Trophoblast cell (in vitro differentiated cells and primary cell): ENCODE measurements at regions not wholly inside any gene's neighbourhood (a gene's known extent, or its start where the extent isn't known, plus 50 kb on each side); places are given as distances from the start of the nearest gene placed in this dataset.
"Not testable (repeated sequence)": the region's sequence is repeated elsewhere in the genome, so short reads cannot be mapped to it uniquely, and the experiment has no call there.

ENCODE experiments used
- DNase-seq, 2 donors: peaks; one replicate each; pipeline ENCODE4 v3.0.0-alpha.2; 2016
- H2AFZ ChIP-seq: 2 replicates; pipeline ENCODE4 v1.6.1; 2013; ENCODE audit warnings: low read length, moderate library complexity, mild to moderate bottlenecking; ENCODE audit not compliant: insufficient read depth, poor library complexity
- H2AK5ac ChIP-seq: 2 replicates; pipeline ENCODE4 v1.6.1; 2013; ENCODE audit warnings: mild to moderate bottlenecking, low read length
- H2BK120ac ChIP-seq: 2 replicates; pipeline ENCODE4 v1.6.1; 2013; ENCODE audit warnings: low read length, mild to moderate bottlenecking, moderate library complexity; ENCODE audit not compliant: insufficient read depth, poor library complexity
- H2BK12ac ChIP-seq: 2 replicates; pipeline ENCODE4 v1.6.1; 2013; ENCODE audit warnings: mild to moderate bottlenecking, low read length, moderate library complexity
- H2BK5ac ChIP-seq: 2 replicates; pipeline ENCODE4 v1.6.1; 2013; ENCODE audit warnings: low read length, low read depth, moderate library complexity, mild to moderate bottlenecking; ENCODE audit not compliant: poor library complexity
- H3K14ac ChIP-seq: 2 replicates; pipeline ENCODE4 v1.6.1; 2013; ENCODE audit warnings: mild to moderate bottlenecking, low read length
- H3K18ac ChIP-seq: 2 replicates; pipeline ENCODE4 v1.6.1; 2013; ENCODE audit warnings: mild to moderate bottlenecking, low read length
- H3K23ac ChIP-seq: 2 replicates; pipeline ENCODE4 v1.6.1; 2013; ENCODE audit warnings: low read length
- H3K27ac ChIP-seq: 2 replicates; pipeline ENCODE4 v1.5.1; 2013; ENCODE audit warnings: low read depth, mild to moderate bottlenecking, inconsistent platforms, low read length, moderate library complexity
- H3K27me3 ChIP-seq: 2 replicates; pipeline ENCODE4 v1.6.1; 2013; ENCODE audit warnings: inconsistent platforms, mild to moderate bottlenecking, low read length, moderate library complexity; ENCODE audit not compliant: insufficient read depth
- H3K36me3 ChIP-seq, 2 experiments: 1 replicate in 1 of 2; 2 replicates in 1 of 2; pipeline ENCODE4 v1.6.1; 2013; ENCODE audit warnings: low read length in 2 of 2, mild to moderate bottlenecking in 2 of 2, moderate library complexity in 1 of 2; ENCODE audit not compliant: insufficient read depth in 2 of 2, control insufficient read depth in 1 of 2
- H3K4ac ChIP-seq: 2 replicates; pipeline ENCODE4 v1.6.1; 2013; ENCODE audit warnings: low read depth, mild to moderate bottlenecking, low read length, moderate library complexity
- H3K4me1 ChIP-seq, 2 experiments: 1 replicate in 1 of 2; 2 replicates in 1 of 2; pipeline ENCODE4 v1.6.1; 2013; ENCODE audit warnings: low read length in 2 of 2, mild to moderate bottlenecking in 2 of 2, moderate library complexity in 1 of 2; ENCODE audit not compliant: insufficient read depth in 2 of 2, control insufficient read depth in 1 of 2
- H3K4me2 ChIP-seq: 2 replicates; pipeline ENCODE4 v1.6.1; 2013; ENCODE audit warnings: inconsistent platforms, mild to moderate bottlenecking, low read length, moderate library complexity
- H3K4me3 ChIP-seq: 2 replicates; pipeline ENCODE4 v1.5.1; 2013; ENCODE audit warnings: mild to moderate bottlenecking, low read depth, low read length, inconsistent platforms
- H3K79me1 ChIP-seq: one replicate; pipeline ENCODE4 v1.6.1; 2013; ENCODE audit warnings: low read length
- H3K79me2 ChIP-seq: 2 replicates; pipeline ENCODE4 v1.6.1; 2013; ENCODE audit warnings: low read length, mild to moderate bottlenecking; ENCODE audit not compliant: control insufficient read depth, insufficient read depth, poor library complexity
- H3K9ac ChIP-seq: 2 replicates; pipeline ENCODE4 v1.6.1; 2013; ENCODE audit warnings: mild to moderate bottlenecking, low read length
- H3K9me3 ChIP-seq: 2 replicates; pipeline ENCODE4 v1.6.1; 2013; ENCODE audit warnings: low read depth, mild to moderate bottlenecking, control low read depth, inconsistent platforms, low read length; ENCODE audit not compliant: insufficient read depth
- H4K12ac ChIP-seq: 2 replicates; pipeline ENCODE4 v1.6.1; 2013; ENCODE audit warnings: low read depth, mild to moderate bottlenecking, low read length, moderate library complexity
- H4K8ac ChIP-seq: 2 replicates; pipeline ENCODE4 v1.6.1; 2013; ENCODE audit warnings: low read depth, mild to moderate bottlenecking, low read length, moderate library complexity
- H4K91ac ChIP-seq: one replicate; pipeline ENCODE4 v1.6.1; 2013; ENCODE audit warnings: low read depth, mild to moderate bottlenecking, low read length, moderate library complexity
- whole genome bisulfite sequencing: extraction: QIAGEN DNeasy Blood & Tissue Kit; methylation state at CpG from one replicate; pipeline ENCODE4 v1.1.7; 2013; ENCODE audit warnings: missing lambda C conversion rate; ENCODE audit not compliant: insufficient read length, insufficient coverage; ENCODE audit errors: extremely low coverage; 5-methylcytosine and 5-hydroxymethylcytosine counted together

GRCh38 chr5:156226485-156226884 lies 100.5 kb upstream of the SGCD start:
- H3K27me3 ChIP-seq, H3K36me3 ChIP-seq, H2AFZ ChIP-seq, H4K91ac ChIP-seq, H3K9ac ChIP-seq, H3K79me1 ChIP-seq, H4K8ac ChIP-seq, H3K4me1 ChIP-seq, H3K23ac ChIP-seq, H3K4me3 ChIP-seq, H2AK5ac ChIP-seq, H3K9me3 ChIP-seq, H3K4ac ChIP-seq, H2BK5ac ChIP-seq, DNase-seq, H3K27ac ChIP-seq, H3K79me2 ChIP-seq, H2BK12ac ChIP-seq, H4K12ac ChIP-seq, H3K4me2 ChIP-seq, H3K18ac ChIP-seq, H2BK120ac ChIP-seq, H3K14ac ChIP-seq: not testable (repeated sequence)
- no CpG with 5 or more reads among the region's 1 CpG for WGBS

DNA sequence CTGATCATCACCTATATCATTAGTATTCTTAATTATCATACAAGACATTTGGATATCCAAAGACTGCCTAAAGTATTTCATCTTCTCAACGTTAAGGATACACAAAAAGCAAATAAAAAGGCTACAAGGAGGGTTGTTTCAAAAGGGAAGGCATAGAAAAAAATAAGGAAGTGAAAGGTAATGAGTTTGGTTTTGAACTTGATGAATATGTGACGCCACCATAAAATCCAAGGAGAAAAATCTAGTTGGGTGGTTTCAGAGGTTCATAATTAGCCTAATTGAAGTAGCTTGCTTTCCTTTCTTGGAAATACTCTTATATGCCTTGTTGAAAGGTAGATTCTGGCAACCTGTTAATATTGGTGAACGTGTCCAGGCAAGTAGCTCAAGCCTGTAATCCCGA lies 96.1 kb upstream of the SGCD start:
- WGBS, result no CpG with 5 or more reads among the region's 4 CpGs
- H3K9me3 ChIP-seq, result no peaks in the 10 kb centered on the region
- no peaks in the 10 kb centered on the region for H3K4me1 ChIP-seq
- H2BK120ac ChIP-seq, result no peak overlapping the region
- H2BK5ac ChIP-seq, result no peak overlapping the region
- H3K27ac ChIP-seq, result no peak overlapping the region
- no peak overlapping the region for H3K23ac ChIP-seq
- H2AFZ ChIP-seq, result no peak overlapping the region
- H4K12ac ChIP-seq, result no peak overlapping the region
- H3K27me3 ChIP-seq, result no peaks in the 10 kb centered on the region
- no peak overlapping the region for H4K91ac ChIP-seq
- H2AK5ac ChIP-seq, result no peak overlapping the region
- no peak overlapping the region for H3K4me3 ChIP-seq
- H3K4ac ChIP-seq, result no peak overlapping the region
- no peak overlapping the region for H3K4me2 ChIP-seq
- H3K36me3 ChIP-seq, result no peaks in the 10 kb centered on the region
- H3K14ac ChIP-seq, result no peak overlapping the region
- H2BK12ac ChIP-seq, result no peak overlapping the region
- H4K8ac ChIP-seq, result no peak overlapping the region
- H3K79me1 ChIP-seq, result no peaks in the 10 kb centered on the region
- H3K79me2 ChIP-seq, result no peaks in the 10 kb centered on the region
- DNase-seq, result no peak
- H3K18ac ChIP-seq, result no peak overlapping the region
- H3K9ac ChIP-seq, result no peak overlapping the region

DNA sequence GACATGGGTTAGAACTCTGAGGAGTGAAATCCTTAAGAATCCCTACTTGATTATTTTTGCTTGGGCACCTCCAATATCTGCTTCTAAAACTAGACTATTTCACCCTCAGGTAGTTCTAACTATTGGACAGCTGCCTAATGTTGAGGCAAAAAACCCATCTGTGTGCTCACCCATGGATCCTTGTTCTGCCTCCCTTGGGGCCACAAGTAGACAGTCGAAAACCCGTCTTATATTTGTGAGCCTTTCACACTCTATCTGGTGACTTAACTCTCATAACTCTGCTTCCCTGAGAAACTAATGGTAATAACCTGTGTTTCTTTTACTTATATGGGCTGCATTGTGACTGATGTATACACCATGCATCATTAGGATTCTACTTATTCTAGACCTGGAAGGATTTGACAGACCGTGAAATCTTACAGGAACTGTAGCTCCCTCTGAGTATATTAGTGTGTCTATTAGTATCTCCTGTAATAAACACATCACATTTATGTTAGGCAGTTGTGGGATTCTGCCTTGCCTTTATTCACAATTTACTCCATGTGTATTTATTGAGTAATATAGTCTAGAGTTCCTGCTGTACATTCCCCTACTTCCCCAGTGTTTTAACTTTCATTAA lies 94.6 kb upstream of the SGCD start:
- Histone ChIP-seq H4K8ac (no peak overlapping the region), H3K9ac (no peak overlapping the region), H3K27ac (no peak overlapping the region), H2AK5ac (no peak overlapping the region), H4K91ac (no peak overlapping the region), H3K79me2 (no peaks in the 10 kb centered on the region), H3K18ac (no peak overlapping the region), H2BK12ac (no peak overlapping the region), H3K14ac (no peak overlapping the region), H2AFZ (no peak overlapping the region), H3K27me3 (no peaks in the 10 kb centered on the region), H3K79me1 (no peaks in the 10 kb centered on the region), H2BK120ac (no peak overlapping the region), H3K4me1 (no peaks in the 10 kb centered on the region), H3K4me3 (no peak overlapping the region), H3K23ac (no peak overlapping the region), H3K36me3 (no peaks in the 10 kb centered on the region), H3K4me2 (no peak overlapping the region), H3K4ac (no peak overlapping the region), H2BK5ac (no peak overlapping the region), H3K9me3 (no peaks in the 10 kb centered on the region), H4K12ac (no peak overlapping the region)
- DNase-seq, result no peak
- no CpG with 5 or more reads among the region's 3 CpGs for WGBS

DNA sequence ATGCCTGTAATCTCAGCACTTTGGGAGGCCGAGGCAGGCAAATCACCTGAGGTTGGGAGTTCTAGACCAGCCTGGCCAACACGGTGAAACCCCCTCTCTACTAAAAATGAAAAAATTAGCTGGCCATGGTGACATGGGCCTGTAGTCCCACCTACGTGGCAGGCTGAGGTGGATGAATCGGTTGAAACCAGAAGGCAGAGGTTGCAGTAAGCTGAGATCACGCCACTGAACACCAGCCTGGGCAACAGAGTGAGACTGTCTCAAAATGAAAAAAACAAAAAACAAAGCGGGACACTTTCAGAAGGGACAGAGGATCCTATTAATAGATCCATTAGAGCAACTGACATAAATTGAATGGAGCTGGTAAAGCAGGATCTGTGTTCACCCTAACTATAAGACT lies 89.6 kb upstream of the SGCD start:
- no CpG with 5 or more reads among the region's 6 CpGs for WGBS

More for the DNA sequence above, 89.6 kb upstream of the SGCD start:
- H2BK12ac ChIP-seq, result no peak overlapping the region
- no peak overlapping the region for H3K18ac ChIP-seq
- H3K4ac ChIP-seq, result no peak overlapping the region
- H3K27ac ChIP-seq, result no peak overlapping the region
- no peak overlapping the region for H2BK5ac ChIP-seq
- no peak overlapping the region for H2AK5ac ChIP-seq
- no peaks in the 10 kb centered on the region for H3K79me1 ChIP-seq
- no peak overlapping the region for H3K4me2 ChIP-seq
- no peak overlapping the region for H4K8ac ChIP-seq
- no peaks in the 10 kb centered on the region for H3K9me3 ChIP-seq
- H4K91ac ChIP-seq, result no peak overlapping the region
- H3K14ac ChIP-seq, result no peak overlapping the region
- H2BK120ac ChIP-seq, result no peak overlapping the region
- no peak overlapping the region for H4K12ac ChIP-seq
- DNase-seq, result no peak
- H3K4me3 ChIP-seq, result no peak overlapping the region
- H3K9ac ChIP-seq, result no peak overlapping the region
- H3K36me3 ChIP-seq, result no peaks in the 10 kb centered on the region
- H3K27me3 ChIP-seq, result no peaks in the 10 kb centered on the region
- no peaks in the 10 kb centered on the region for H3K4me1 ChIP-seq
- H2AFZ ChIP-seq, result no peak overlapping the region
- H3K23ac ChIP-seq, result no peak overlapping the region
- H3K79me2 ChIP-seq, result no peaks in the 10 kb centered on the region
